ENCODE measurements at regions not wholly inside any gene's neighbourhood (a gene's known extent, or its start where the extent isn't known, plus 50 kb on each side); places are given as distances from the start of the nearest gene placed in this dataset.

DNA sequence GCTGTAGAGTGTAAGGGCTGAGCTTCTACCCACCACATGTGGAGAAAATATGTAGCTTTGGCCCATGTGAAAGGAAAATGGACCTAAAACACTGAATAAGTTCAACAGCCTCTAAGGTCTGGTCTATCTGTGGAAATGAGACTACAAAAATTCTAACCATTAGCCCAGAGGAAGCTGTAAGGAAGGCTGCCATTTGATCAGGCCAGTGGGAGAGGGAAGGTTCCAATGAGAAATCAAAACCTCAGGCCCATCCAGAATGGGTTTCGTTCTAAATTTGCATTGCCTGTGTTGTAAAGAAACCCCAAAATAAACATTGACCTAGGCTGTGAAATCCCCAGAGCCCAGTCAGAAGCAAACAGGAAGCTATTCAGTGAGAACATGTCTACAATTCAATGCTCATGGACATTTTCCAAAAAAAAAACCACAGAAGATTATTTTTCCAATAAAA is 320.4 kb upstream of the SLC7A11 start:
- TF ChIP-seq POLR2AphosphoS5 (IDR thresholded peaks at IDR 0.05), result no peak
- TF ChIP-seq CTCF (IDR thresholded peaks at IDR 0.05), result no peak
- TF ChIP-seq POLR2A (IDR thresholded peaks at IDR 0.05), result no peak
